ENCODE measurements at regions not wholly inside any gene's neighbourhood (a gene's known extent, or its start where the extent isn't known, plus 50 kb on each side); places are given as distances from the start of the nearest gene placed in this dataset.

- no peak overlapping the region for H3K27ac ChIP-seq (replicated peaks)
- TF ChIP-seq POLR2AphosphoS5 (IDR thresholded peaks at IDR 0.05; ENCODE audit: low read depth): no peak
- no peak for TF ChIP-seq GABPA (IDR thresholded peaks at IDR 0.05; ENCODE audit: low read depth)
- no peak for TF ChIP-seq CTCF (IDR thresholded peaks at IDR 0.05; ENCODE audit: insufficient read depth, low read length)
- no peak for TF ChIP-seq SPI1 (IDR thresholded peaks at IDR 0.05; ENCODE audit: borderline replicate concordance, low read depth)
- TF ChIP-seq, protein P1, sequence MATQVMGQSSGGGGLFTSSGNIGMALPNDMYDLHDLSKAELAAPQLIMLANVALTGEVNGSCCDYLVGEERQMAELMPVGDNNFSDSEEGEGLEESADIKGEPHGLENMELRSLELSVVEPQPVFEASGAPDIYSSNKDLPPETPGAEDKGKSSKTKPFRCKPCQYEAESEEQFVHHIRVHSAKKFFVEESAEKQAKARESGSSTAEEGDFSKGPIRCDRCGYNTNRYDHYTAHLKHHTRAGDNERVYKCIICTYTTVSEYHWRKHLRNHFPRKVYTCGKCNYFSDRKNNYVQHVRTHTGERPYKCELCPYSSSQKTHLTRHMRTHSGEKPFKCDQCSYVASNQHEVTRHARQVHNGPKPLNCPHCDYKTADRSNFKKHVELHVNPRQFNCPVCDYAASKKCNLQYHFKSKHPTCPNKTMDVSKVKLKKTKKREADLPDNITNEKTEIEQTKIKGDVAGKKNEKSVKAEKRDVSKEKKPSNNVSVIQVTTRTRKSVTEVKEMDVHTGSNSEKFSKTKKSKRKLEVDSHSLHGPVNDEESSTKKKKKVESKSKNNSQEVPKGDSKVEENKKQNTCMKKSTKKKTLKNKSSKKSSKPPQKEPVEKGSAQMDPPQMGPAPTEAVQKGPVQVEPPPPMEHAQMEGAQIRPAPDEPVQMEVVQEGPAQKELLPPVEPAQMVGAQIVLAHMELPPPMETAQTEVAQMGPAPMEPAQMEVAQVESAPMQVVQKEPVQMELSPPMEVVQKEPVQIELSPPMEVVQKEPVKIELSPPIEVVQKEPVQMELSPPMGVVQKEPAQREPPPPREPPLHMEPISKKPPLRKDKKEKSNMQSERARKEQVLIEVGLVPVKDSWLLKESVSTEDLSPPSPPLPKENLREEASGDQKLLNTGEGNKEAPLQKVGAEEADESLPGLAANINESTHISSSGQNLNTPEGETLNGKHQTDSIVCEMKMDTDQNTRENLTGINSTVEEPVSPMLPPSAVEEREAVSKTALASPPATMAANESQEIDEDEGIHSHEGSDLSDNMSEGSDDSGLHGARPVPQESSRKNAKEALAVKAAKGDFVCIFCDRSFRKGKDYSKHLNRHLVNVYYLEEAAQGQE (IDR thresholded peaks at IDR 0.05; ENCODE audit: insufficient replicate concordance, low read depth): no peak
- no peak for DNase-seq (ENCODE audit: low read depth in 1 of 2, low spot score in 1 of 2)
- no peak overlapping the region for H3K4me3 ChIP-seq (replicated peaks; ENCODE audit: insufficient read depth, low read length)
- H3K27me3 ChIP-seq (ENCODE audit: insufficient read depth, poor library complexity, severe bottlenecking): no peaks in the 10 kb centered on the region
Measured at GRCh38 chr6:21350926-21351325, 242.6 kb upstream of the SOX4 start.

- DNase-seq (ENCODE audit: low read depth in 1 of 2, low spot score in 1 of 2): no peak
- Histone ChIP-seq H3K27ac (replicated peaks) (no peak overlapping the region), H3K27me3 (ENCODE audit: insufficient read depth, poor library complexity, severe bottlenecking) (no peaks in the 10 kb centered on the region), H3K4me3 (replicated peaks; ENCODE audit: insufficient read depth, low read length) (no peak overlapping the region)
- TF ChIP-seq SPI1 (IDR thresholded peaks at IDR 0.05; ENCODE audit: borderline replicate concordance, low read depth) (no peak), GABPA (IDR thresholded peaks at IDR 0.05; ENCODE audit: low read depth) (no peak), CTCF (IDR thresholded peaks at IDR 0.05; ENCODE audit: insufficient read depth, low read length) (no peak), POLR2AphosphoS5 (IDR thresholded peaks at IDR 0.05; ENCODE audit: low read depth) (no peak)
- TF ChIP-seq, protein P1 (IDR thresholded peaks at IDR 0.05; ENCODE audit: insufficient replicate concordance, low read depth): no peak
Measured at GRCh38 chr6:21352131-21352530, 241.4 kb upstream of the SOX4 start.

DNA sequence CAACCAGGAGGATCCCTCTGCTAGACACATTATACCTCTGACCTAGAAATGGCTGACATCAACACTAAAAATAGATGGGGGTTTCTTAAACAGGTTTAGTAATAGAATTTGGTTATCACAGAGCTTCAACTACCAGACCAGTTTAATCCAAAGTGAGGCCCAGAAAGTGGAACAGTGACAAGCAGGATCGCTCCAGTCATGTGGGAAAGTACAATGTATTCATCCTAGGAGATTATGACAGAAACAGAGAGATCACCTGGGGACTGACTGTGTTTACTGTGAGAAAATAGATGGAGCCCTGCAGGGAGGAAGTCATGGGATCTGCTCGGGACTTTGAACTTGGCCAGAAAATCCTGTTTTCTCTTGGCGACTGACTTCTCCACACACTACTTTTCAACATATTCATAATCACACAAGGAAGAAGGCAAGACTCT is 238.7 kb upstream of the SOX4 start:
- H3K27me3 ChIP-seq (ENCODE audit: insufficient read depth, poor library complexity, severe bottlenecking): no peaks in the 10 kb centered on the region
- H3K27ac ChIP-seq (replicated peaks): no peak overlapping the region
- TF ChIP-seq SPI1 (IDR thresholded peaks at IDR 0.05; ENCODE audit: borderline replicate concordance, low read depth) (no peak), CTCF (IDR thresholded peaks at IDR 0.05; ENCODE audit: insufficient read depth, low read length) (no peak), POLR2AphosphoS5 (IDR thresholded peaks at IDR 0.05; ENCODE audit: low read depth) (no peak), GABPA (IDR thresholded peaks at IDR 0.05; ENCODE audit: low read depth) (no peak)
- TF ChIP-seq, protein P1 (IDR thresholded peaks at IDR 0.05; ENCODE audit: insufficient replicate concordance, low read depth): no peak
- DNase-seq (ENCODE audit: low read depth in 1 of 2, low spot score in 1 of 2): no peak
- no peak overlapping the region for H3K4me3 ChIP-seq (replicated peaks; ENCODE audit: insufficient read depth, low read length)

All from HL-60 (cell line).